Suppressor macrophage (primary cell): ENCODE measurements at regions not wholly inside any gene's neighbourhood (a gene's known extent, or its start where the extent isn't known, plus 50 kb on each side); places are given as distances from the start of the nearest gene placed in this dataset.

ENCODE experiments used
- DNase-seq, 4 experiments: peaks; one replicate each; pipeline ENCODE4 v3.0.0-alpha.2; 2020 to 2022

GRCh38 chr1:67616394-67616985 is 68.5 kb upstream of the GADD45A start:
- no peak for DNase-seq

GRCh38 chr1:67618285-67619018 is 66.5 kb upstream of the GADD45A start:
- DNase-seq: no peak

- DNase-seq: no peak
Measured at GRCh38 chr1:67619080-67619479, 65.9 kb upstream of the GADD45A start.

- no peak for DNase-seq
Measured at GRCh38 chr1:67623906-67624305, 61.1 kb upstream of the GADD45A start.

GRCh38 chr1:67624680-67625079 is 60.3 kb upstream of the GADD45A start:
- no peak for DNase-seq

- peak; percentile 27 to 64 (median 46) for DNase-seq
Measured at GRCh38 chr1:67626090-67626860, 58.7 kb upstream of the GADD45A start.

GRCh38 chr1:67626861-67627235 is 58.2 kb upstream of the GADD45A start:
- DNase-seq: no peak

- DNase-seq: no peak
Measured at GRCh38 chr1:67627336-67627735, 57.7 kb upstream of the GADD45A start.

GRCh38 chr1:67627906-67628305 is 57.1 kb upstream of the GADD45A start:
- no peak for DNase-seq

- no peak for DNase-seq
Measured at GRCh38 chr1:67629370-67630075, 55.5 kb upstream of the GADD45A start.

GRCh38 chr1:67630438-67631045 is 54.5 kb upstream of the GADD45A start:
- DNase-seq: no peak

- no peak for DNase-seq
Measured at GRCh38 chr1:67632356-67632755, 52.6 kb upstream of the GADD45A start.

- DNase-seq: no peak
Measured at GRCh38 chr1:67632811-67633655, 52.0 kb upstream of the GADD45A start.

GRCh38 chr1:67634396-67634935 is 50.5 kb upstream of the GADD45A start:
- no peak for DNase-seq

- peak; percentile 6 to 46 (median 41) for DNase-seq
Measured at GRCh38 chr1:67635055-67635809, 49.8 kb upstream of the GADD45A start.
